ENCODE measurements at regions not wholly inside any gene's neighbourhood (a gene's known extent, or its start where the extent isn't known, plus 50 kb on each side); places are given as distances from the start of the nearest gene placed in this dataset.
"Not testable (repeated sequence)": the region's sequence is repeated elsewhere in the genome, so short reads cannot be mapped to it uniquely, and the experiment has no call there.

DNA sequence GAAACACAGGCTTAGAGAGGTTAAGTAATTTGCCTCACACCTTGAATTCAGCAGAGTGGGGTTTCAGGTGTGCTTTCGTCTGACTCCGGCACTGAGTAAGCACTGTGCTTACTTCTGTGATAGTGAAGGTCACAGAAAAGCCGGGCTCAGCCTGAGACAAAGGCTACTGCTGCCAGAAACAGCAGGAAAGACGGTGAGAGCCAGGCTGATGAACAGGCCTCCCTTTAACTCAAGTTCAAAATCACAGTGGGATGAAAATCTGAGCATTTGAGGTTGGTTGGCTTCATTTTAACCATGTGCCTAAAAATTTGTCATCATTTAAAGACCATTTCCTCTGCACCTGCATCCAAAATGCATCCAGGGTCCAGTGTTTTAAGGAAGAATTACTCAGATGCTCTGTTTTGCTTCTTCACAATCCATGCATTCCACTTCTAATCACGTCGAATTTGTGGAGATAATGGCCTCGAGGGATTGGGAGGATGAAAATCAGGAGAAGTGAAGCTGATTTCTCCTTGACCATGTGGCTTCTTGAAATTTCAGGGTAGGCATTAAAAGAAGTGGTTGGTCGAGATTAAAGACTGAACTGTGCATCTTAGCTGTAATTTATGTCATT lies 121.2 kb upstream of the LNX1 start:
- DNase-seq: no peak

DNA sequence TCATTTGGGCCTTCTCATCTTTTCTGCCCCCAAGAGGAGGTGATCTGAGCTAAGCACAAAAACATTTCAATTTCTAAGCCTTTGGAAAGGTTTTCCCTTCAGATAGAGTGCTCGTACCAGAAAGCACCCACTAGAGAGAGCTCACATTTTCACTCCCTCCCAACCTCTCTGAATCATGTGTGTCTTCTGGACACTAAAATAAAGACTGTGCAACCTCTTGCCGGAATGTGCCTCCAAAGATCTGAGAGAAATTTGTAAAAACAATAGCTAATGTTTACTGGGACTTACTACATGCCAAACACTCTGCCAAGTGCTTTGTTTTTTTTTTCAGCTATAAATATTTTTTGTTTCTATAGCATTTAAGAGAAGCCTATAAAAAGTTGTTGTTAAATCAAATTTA lies 120.6 kb upstream of the LNX1 start:
- no peak for DNase-seq

DNA sequence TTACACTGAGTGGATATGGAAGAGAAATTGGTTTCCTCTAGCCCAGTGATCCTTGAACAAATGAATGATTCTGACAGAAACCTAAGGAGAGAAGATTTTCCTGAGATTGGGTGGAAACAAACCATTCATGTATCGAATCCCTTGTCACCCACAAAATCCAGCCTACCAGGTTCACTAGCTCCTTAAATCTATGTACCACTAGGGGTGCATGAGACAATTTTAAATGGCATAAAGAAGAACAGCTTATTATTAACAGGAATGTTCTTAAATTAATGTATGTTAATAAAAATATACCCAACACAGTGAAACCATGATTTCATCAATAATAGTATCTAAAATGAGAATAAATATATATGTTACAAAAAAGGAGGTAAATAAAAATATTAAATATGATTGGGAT lies 118.4 kb upstream of the LNX1 start:
- no peak for DNase-seq

DNA sequence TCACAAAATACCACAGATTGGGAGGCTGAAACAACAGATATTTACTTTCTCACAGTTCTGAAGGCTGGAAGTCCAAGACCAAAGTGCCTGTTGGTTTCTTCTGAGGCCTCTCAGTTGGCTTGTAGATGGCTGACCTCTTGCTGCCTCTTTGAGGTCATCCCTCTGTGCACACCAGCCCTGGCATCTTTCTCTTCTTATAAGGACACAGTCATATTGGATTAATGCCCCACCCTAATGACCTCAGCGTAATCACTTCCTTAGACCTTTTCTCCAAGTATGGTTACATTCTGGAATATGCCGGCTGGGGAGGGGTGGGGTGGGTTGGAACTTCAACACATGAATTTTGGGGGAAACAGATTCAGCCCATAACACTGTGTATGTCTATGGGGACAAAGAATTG lies 116.2 kb upstream of the LNX1 start:
- DNase-seq: no peak

DNA sequence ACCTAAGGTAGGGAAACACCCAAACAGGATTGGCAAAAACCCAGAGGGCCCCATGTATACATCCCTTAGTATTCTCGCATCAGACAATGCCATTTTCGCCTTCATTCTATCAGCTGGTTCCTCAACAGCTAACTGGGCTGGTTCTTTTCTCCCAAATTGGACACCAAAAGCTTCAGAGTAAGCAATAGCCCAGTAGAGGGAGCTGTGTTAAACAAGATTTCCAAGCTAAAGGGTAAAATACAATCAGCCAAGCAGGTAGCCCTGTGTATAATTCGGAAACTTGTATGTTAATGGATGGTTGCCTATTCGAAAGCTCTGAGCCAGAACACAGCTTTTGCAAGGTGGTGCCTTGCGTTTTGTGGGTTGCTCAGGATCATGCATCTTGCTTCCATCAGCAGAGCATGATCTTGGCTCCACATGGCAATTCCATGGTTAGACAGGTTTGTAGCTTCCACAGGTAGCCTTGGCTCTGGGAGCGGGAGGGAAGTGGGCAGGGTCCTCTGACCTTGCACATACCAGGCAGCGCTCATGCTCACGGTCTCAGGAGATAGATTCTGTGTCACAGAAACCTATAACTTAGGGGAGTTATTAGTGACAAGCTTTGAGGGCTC lies 115.2 kb upstream of the LNX1 start:
- peak; percentile 51 for DNase-seq

DNA sequence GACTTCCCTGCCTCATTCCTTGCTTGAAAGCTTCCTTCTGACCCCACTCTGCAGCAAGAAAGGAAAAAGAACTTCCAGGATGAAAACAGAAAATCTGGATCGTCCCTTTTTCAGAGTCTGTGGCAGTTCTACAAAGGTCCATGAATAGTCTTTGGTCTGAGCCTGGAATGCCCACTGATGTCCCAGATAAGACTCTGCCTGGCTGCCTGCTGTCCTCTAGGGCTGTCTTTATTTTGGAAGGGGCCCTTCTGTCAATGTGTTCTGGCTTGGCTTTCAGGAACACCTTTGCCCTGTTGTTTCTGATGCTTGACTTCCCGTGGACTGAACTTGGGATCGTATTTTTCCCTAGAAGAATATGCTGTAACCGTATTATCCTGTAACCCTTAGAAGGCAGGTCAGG lies 114.7 kb upstream of the LNX1 start:
- no peak for DNase-seq

DNA sequence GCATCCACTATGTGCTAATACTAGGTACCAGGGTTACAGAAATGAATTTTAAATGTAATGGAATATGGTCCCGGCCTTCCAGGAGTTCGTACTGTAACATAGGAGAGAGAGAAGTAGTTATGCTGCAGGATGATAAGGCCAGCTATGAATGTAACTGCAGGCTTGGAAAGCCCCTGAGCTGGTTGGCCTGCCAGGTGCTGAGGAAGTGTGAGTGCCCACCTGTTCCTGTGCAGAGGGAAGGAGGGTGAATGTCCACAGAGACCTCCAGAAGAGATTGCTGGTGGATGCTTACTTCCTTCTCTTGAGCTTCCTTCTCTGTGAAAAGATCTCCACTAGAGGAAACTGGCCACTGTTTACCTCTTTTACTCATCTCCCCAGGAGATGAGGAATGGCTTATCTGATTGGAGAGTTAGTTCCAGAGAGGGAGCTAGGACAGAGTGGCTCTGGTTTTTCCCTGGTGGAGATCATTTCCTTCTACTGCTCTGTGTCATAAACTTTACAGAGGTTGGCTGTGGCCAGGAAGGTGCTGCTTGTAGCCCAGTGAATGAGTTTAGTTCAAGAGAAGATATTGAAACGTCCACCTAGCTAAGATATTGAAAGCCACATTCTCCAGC lies 114.0 kb upstream of the LNX1 start:
- DNase-seq: no peak

DNA sequence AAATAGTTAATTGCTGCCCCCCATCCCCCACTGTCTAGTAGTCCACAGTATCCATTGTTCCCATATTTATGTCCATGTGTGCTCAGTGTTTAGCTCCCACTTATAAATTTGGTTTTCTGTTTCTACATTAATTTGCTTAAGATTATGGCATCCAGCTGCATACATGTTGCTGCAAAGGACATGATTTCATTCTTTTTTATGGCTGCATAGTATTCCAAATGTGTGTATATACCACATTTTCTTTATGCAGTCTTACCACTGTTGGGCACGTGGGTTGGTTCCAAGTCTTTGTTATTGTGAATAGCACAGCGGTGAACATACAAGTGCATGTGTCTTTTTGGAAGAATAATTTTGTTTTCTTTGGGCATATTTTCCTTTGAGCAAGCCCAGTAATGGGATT lies 113.0 kb upstream of the LNX1 start:
- no peak for DNase-seq

DNA sequence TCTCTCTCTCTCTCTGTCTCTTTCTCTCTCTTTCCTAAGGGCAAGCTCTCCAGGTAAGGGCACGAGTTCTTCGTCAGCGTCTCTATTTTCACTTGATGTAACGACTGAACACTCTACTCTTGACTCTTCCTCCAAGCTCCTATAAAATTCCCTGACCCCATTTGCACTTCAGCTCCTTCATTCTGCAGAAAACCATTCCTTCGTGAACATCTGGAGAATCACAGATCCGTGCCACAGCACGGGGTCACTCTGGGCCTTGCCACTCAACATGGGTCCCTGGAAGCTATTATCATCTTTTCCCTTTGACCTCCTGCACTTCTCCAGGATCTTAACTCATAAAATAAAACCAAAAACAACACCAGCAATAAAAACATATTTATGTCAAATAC lies 112.0 kb upstream of the LNX1 start:
- no peak for DNase-seq

DNA sequence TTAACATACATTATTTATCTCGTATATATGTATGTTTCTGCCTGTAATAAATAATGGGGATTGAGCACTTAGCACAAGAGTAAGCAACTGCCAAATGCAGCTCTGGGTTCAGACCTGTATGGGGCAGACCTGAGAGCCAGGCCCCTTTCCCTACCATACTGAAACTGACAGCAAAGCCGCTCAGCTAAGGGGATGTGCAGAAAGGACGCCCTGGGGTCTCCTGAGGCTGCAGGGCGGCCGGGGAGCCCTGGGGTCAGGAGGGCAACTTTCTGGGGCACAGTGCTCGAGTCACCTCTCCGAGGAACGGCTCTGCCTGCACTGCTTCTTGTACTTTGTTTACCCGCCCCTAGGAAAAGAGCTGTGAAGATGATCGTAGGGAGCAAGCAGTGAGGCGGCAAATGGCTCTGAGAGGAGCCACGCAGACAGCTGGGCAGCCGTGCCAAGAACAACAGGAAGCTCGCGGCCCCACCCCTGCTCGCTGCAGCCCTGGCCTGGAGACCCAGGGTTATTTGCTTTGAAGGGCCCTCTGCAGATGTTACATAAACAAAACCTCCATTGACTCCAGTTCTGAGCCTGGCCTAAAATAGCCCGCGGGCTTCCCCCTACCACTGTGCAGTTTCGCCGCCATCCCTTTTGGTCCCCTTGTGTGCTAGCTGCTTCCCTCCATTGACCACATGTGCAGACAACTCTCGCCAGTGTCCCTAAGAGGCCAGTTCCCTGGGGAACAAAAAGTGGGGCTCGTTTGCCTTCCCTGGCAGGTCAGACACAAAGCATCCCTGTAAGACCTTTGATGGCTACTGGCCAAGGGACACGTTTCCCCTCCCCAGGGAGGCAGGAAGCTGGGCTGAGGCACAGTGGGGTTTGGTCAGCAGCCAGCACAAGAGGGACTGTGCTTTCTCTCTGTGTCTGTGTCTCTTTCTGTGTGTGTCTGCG lies 111.3 kb upstream of the LNX1 start:
- peak; percentile 6 for DNase-seq

DNA sequence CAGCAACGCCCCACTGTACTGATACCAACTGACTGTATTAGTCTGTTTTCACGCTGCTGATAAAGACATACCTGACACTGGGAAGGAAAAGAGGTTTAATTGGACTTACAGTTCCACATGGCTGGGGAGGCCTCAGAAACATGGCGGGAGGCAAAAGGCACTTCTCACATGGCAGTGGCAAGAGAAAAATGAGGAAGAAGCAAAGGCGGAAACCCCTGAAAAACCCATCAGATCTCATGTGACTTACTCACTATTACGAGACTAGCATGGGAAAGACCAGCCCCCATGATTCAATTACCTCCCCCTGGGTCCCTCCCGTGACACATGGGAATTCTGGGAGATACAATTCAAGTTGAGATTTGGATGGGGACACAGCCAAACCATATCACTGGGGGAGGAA lies 110.0 kb upstream of the LNX1 start:
- DNase-seq: not testable (repeated sequence)

DNA sequence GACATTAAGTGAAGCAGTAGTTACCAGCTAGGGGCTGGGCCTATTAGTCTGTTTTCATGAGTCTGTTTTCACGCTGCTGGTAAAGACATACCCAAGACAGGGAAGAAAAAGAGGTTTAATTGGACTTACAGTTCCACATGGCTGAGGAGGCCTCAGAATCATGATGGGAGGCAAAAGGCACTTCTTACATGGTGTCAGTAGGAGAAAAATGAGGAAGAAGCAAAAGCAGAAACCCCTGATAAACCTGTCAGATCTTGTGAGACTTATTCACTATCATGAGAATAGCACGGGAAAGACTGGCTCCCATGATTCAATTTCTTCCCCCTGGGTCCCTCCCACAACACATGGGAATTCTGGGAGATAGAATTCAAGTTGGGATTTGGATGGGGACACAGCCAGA lies 108.0 kb upstream of the LNX1 start:
- not testable (repeated sequence) for DNase-seq

DNA sequence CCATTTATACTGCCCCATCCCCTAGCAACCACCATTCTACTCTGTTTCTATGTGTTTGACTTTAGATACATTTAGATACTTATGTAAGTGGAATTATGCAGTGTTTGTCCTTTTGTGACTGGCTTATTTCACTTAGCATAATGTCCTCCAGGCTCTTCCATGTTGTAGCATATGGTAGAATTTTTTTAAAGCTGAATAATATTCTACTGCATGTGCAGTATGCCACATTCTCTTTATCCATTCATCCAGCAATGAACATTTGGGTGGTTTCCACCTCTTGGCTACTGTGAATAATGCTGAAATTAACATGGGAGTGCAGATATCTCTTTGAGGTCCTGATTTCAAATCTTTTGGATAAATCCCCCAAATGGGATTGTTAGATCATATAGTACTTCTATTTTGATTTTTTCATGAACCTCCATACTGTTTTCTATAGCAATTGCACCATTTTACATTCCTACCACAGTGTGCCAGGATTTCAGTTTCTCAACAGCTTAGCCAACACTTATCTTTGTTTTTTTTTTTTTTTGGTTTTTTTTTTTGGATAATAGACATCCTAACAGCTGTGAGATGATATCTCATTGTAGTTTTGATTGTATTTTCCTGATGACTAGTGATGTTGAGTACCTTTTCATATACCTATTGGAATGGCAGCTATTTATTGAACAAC lies 105.9 kb upstream of the LNX1 start:
- DNase-seq: no peak

DNA sequence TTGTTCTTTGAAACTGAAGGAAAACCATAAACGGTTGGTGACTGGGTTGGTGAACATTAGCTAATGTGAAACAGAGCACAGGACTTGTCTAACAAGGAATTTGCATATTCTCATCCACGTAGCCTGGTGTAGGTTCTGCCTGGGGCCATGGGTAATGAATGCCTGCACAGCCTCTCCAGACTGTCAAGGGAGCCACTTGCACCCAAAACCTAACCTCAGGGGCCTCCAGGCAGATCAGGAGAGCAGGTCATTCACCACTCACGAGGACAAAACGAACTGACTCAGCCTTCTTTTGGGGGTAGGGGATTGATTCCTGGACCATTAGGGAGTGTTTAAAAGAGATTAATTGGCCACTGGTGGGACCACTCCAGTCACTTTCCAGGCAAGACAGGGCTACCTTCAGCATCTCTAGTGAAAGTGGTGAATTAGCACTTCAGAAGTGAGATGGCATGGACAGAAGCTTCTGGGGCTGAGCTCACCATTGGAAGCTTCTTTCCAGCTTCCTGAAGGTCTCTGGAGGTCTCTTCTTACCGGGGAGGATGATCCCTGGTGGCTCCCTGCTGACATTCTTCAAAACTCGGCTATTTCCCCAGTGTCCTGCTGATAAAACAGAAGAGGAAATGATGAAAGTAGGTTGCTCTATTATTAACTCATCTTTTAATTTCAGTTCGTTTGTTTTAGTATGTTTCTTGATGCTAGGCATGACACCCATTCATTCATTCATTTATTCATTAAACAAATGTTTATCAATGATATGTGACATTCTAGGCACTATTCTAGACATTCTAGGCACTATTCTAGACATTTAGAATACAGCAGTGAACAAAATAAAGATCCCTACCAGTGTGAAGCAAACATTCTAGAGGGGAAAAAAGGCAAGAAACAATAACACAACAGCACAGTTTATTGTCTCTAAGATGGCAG lies 104.5 kb upstream of the LNX1 start:
- DNase-seq: no peak

DNA sequence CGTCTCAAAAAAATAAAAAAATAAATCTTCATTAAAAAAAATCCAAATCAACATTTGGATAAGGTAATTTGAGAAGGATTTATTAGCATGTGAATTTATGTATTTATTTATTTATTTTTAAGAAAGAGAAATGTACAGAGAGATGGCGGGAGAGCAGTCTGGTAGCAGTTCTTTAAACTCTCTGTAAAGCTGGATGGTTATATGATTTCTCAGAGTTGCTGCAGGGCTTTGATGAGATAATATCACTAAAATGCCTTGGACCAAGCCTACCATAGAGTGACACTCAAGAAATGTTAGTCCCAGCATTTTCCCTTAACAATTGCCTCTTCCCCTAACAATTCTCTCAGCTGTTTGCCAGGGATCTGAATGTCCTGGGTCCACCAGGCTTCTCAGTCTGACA lies 103.4 kb upstream of the LNX1 start:
- DNase-seq: no peak

DNA sequence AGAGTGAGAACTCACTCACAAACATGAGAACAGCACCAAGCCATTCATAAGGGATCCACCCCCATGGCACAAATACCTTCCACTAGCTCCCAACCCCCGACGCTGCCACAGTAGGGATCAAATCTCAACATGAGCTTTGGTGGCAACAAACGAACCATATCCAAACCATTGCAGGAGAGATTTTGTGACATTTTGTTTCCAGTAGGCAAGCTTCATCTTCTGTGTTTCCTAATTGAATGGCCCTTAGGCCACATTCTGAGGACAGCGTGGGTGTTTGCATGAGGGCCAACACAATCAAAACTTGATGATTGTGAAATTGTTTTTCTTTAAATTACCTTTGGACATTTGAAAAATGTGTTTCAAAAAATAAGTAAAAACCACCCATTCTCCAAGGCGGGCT lies 102.6 kb upstream of the LNX1 start:
- DNase-seq: no peak

DNA sequence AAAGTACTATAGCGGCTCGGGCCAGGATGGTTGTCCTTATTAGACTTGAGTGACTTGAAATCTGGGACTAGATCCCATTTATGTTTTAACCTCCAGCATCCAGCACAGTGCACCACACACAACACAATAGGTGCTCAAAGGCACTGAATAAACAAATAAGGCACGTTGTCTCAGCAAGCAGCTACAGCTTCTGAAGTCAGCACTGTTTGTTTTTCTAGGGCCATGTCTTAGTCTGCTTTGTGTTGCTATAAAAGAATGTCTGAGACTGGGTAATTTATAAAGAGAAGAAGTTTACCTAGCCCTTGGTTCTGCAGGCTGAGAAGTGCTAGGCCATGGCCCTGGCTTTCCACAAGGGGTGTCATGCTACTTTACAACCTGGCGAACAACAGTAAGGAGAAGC lies 102.1 kb upstream of the LNX1 start:
- DNase-seq: no peak

DNA sequence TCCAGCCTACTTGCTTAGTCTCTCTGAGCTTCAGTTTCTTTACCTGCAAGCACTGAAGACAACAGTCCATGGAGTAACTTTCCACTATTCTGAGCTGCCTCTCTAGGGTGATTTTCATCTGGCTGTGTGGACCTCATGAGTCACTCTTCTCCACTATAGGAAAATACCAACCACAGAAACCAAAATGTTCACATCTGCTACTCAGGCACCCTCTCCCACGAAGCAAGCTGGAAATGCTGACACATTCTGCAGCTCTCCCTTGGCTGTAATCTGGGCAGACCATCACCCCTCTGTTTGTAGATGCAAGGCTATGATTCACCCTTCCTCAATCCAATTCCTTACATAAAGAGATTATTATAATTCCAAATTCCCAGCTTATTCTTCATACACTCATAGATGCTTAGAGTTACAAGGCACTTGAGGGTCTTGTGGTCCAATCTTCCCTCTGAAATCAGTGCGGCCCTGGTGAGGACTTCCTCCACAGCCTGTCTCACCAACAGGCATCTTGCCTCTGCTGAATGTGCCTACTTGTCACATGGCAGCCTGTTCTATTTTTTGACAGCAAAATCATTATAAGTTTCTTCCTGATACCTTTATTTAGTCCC lies 97.0 kb upstream of the LNX1 start:
- DNase-seq: peak; percentile 3

DNA sequence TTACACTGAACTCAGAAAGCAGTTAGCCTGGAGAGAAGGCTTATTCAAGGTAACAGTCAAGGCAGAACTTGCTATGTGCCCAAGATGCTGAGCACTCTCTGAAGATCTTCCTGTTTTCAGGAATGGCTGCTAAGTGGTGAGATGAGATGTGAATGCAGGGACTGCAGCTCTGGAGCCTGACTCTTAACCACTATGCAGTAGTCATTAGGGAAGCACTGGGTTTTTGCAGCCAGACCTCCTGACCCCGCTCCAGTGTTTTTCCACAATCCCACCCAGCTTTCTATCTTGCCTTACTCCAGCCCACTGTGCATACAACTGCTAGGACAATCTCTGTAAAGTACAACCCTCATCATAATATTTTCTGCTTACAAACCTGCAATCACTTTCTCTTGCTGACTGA lies 95.2 kb upstream of the LNX1 start:
- DNase-seq: no peak

DNA sequence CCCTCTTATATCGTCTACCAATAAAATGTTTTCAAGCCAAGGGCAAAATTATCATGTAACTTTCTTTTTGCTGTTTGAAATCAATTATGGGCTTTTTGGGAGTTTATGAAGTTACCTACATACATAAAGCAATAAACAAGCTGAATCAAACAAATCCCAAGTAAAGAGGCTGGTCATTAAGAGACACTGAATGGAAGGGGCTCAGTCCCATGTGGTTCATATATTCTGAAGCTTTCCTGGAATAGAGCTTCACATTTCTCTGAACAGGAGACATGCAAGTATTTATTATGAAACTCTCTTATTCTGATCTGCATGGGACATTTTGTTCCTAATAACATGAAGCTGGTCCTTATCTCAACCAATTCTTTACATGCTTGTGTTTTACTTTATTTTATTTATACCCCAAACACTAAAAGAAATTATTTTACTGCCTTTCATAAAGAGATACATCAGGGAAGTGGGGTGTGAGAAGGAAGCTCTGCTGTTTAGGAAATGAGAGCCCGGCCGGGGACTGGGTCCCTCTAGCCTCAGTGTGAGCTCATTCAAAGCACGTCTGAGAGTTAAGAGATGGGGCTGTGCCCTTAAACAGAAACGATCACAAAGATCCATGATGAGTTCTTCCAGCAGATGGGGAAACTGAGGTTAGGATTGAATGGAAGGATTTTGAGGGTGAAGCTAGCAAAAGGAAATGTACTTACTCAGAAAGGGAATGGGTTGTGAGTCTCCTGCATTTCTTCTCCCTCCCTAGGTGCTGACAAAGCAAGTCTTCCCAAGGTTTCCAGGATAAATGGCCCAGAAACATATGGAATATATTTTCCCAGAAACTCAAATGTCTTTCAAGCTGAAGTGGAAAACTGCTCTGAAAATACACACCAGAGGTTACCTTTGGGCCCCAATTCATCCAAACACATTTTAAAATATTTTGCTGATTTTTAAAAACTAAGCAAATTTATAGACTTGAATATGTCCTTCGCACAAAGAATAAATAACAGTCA lies 93.1 kb upstream of the LNX1 start:
- no peak for DNase-seq

Measured in NCI-H82 (cell line).